ENCODE measurements at regions not wholly inside any gene's neighbourhood (a gene's known extent, or its start where the extent isn't known, plus 50 kb on each side); places are given as distances from the start of the nearest gene placed in this dataset.

DNA sequence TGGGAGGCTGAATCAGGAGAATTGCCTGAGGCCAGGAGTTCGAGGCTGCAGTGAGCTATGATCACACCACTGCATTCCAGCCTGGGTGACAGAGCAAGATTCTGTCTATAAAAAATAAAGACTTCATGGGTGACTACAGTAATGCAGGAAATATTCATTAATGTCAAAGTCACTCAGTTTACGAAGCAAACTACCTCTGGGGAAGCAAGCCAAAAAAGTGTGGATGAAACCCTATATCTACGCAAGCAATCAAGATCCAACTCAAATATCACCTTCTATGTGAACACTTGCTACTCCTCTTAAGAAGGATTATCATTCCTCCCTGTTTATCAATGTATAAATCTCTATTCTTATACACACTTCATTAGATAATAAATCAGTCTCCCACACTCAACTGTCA lies 434.8 kb downstream of the SETD4 start:
- Histone ChIP-seq H3K4me2 (ENCODE audit: low read depth, low read length) (no peak overlapping the region), H3K27ac (ENCODE audit: extremely low read length, insufficient read depth, low read length) (no peak overlapping the region), H4K20me1 (ENCODE audit: insufficient read depth, low read length) (no peaks in the 10 kb centered on the region), H3K4me1 (ENCODE audit: insufficient read depth, low read length) (no peaks in the 10 kb centered on the region), H3K4me3 (replicated peaks in 1 of 3; ENCODE audit: insufficient read depth in 1 of 3, low read depth in 2 of 3, low read length in 3 of 3) (no peak overlapping the region), H3K9me3 (ENCODE audit: low read length) (no peaks in the 10 kb centered on the region), H3K36me3 (replicated peaks in 1 of 2; ENCODE audit: control insufficient read depth in 1 of 2, insufficient read depth in 2 of 2, low read length in 2 of 2) (no peaks in the 10 kb centered on the region), H2AFZ (ENCODE audit: low read length) (no peak overlapping the region), H3K27me3 (ENCODE audit: control insufficient read depth in 1 of 2, insufficient read depth in 2 of 2, low read length in 2 of 2) (no peaks in the 10 kb centered on the region), H3K9ac (ENCODE audit: insufficient read depth, low read depth, low read length) (no peak overlapping the region), H3K79me2 (ENCODE audit: insufficient read depth, low read length) (no peaks in the 10 kb centered on the region)
- ChIA-PET CTCF (ENCODE audit: low intra/inter-chr PET ratio, low total read pairs) (no interaction called here), POLR2A (no interaction called here)
- TF ChIP-seq DMAP1 (CRISPR knock-in tag; IDR thresholded peaks at IDR 0.05), result no peak
- no peak for TF ChIP-seq SMAD1 (CRISPR knock-in tag; IDR thresholded peaks at IDR 0.05; ENCODE audit: borderline replicate concordance, low read depth)
- TF ChIP-seq HES4 (CRISPR knock-in tag; IDR thresholded peaks at IDR 0.05; ENCODE audit: borderline replicate concordance), result no peak
- no peak for TF ChIP-seq ISX (CRISPR knock-in tag; conservative IDR thresholded peaks at IDR 0.05)
- intact Hi-C loops (cut with micrococcal nuclease; ENCODE audit: unreplicated experiment) (no loop called here), in situ Hi-C loops (cut with HindIII; ENCODE audit: extremely low pct_ligation_motif_present, low pct_unique_long_range_greater_than_20kb) (no loop called here)
- DNase-seq (ENCODE audit: low spot score) (no peak), FAIRE-seq (no peak), ATAC-seq (no peak)
- no TSS peak for BruUV-seq (replicated peaks)
- 35% methylated on average over 3 of the region's 3 CpGs for WGBS (ENCODE audit: low lambda C conversion rate)

DNA sequence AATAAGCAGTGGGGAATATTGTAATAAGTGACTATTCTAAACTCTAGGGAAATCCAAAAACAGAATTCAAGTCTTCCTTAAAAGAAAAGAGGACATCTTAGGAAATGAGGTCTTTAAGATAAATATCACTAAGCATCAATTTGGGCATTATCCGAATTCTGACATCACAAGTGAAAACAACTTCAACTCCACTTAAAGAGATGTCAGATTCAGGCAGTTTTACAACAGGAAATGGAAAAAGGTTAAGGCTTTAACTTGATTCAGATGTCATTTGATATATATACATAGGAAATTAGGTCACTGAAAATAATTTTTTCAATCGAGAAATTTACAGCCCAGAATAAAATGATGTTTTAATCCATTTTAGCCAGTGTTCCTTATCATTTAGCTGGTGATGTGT lies 435.4 kb downstream of the SETD4 start:
- Histone ChIP-seq H4K20me1 (ENCODE audit: insufficient read depth, low read length) (no peaks in the 10 kb centered on the region), H3K4me1 (ENCODE audit: insufficient read depth, low read length) (no peaks in the 10 kb centered on the region), H3K9me3 (ENCODE audit: low read length) (no peaks in the 10 kb centered on the region), H3K36me3 (replicated peaks in 1 of 2; ENCODE audit: control insufficient read depth in 1 of 2, insufficient read depth in 2 of 2, low read length in 2 of 2) (no peaks in the 10 kb centered on the region), H3K4me3 (replicated peaks in 1 of 3; ENCODE audit: insufficient read depth in 1 of 3, low read depth in 2 of 3, low read length in 3 of 3) (no peak overlapping the region), H3K79me2 (ENCODE audit: insufficient read depth, low read length) (no peaks in the 10 kb centered on the region), H3K27ac (ENCODE audit: extremely low read length, insufficient read depth, low read length) (no peak overlapping the region), H3K9ac (ENCODE audit: insufficient read depth, low read depth, low read length) (no peak overlapping the region), H3K27me3 (ENCODE audit: control insufficient read depth in 1 of 2, insufficient read depth in 2 of 2, low read length in 2 of 2) (no peaks in the 10 kb centered on the region), H3K4me2 (ENCODE audit: low read depth, low read length) (no peak overlapping the region), H2AFZ (ENCODE audit: low read length) (no peak overlapping the region)
- ATAC-seq, result no peak
- BruUV-seq (replicated peaks), result no TSS peak
- DNase-seq (ENCODE audit: low spot score), result no peak
- intact Hi-C loops (cut with micrococcal nuclease; ENCODE audit: unreplicated experiment), result no loop called here
- in situ Hi-C loops (cut with HindIII; ENCODE audit: extremely low pct_ligation_motif_present, low pct_unique_long_range_greater_than_20kb), result no loop called here
- ChIA-PET POLR2A (no interaction called here), CTCF (ENCODE audit: low intra/inter-chr PET ratio, low total read pairs) (no interaction called here)
- no peak for FAIRE-seq
- WGBS (ENCODE audit: low lambda C conversion rate), result 20% methylated on average over 2 of the region's 2 CpGs
- TF ChIP-seq CTCF (CRISPR knock-in tag; IDR thresholded peaks at IDR 0.05), result no peak
- no peak for TF ChIP-seq HDAC2 (CRISPR knock-in tag; IDR thresholded peaks at IDR 0.05)
- no peak for TF ChIP-seq ZNF597 (CRISPR knock-in tag; IDR thresholded peaks at IDR 0.05)
- TF ChIP-seq ZNF512 (CRISPR knock-in tag; IDR thresholded peaks at IDR 0.05), result no peak
- no peak for TF ChIP-seq GATA4 (IDR thresholded peaks at IDR 0.05; ENCODE audit: borderline replicate concordance, low read depth)
- TF ChIP-seq HMGXB3 (CRISPR knock-in tag; IDR thresholded peaks at IDR 0.05; ENCODE audit: borderline replicate concordance), result no peak
- TF ChIP-seq ZNF616 (CRISPR knock-in tag; IDR thresholded peaks at IDR 0.05; ENCODE audit: low read depth), result no peak

Measured in HepG2 (cell line).